ENCODE measurements at regions not wholly inside any gene's neighbourhood (a gene's known extent, or its start where the extent isn't known, plus 50 kb on each side); places are given as distances from the start of the nearest gene placed in this dataset.

- TF ChIP-seq CTCF (IDR thresholded peaks at IDR 0.05; ENCODE audit: low read length) (no peak), EZH2 (IDR thresholded peaks at IDR 0.05; ENCODE audit: borderline replicate concordance, low read length) (no peak)
These were observed 206.0 kb downstream of the BCOR start for GRCh38 chrX:39891781-39892180.
